ENCODE measurements at regions not wholly inside any gene's neighbourhood (a gene's known extent, or its start where the extent isn't known, plus 50 kb on each side); places are given as distances from the start of the nearest gene placed in this dataset.

DNA sequence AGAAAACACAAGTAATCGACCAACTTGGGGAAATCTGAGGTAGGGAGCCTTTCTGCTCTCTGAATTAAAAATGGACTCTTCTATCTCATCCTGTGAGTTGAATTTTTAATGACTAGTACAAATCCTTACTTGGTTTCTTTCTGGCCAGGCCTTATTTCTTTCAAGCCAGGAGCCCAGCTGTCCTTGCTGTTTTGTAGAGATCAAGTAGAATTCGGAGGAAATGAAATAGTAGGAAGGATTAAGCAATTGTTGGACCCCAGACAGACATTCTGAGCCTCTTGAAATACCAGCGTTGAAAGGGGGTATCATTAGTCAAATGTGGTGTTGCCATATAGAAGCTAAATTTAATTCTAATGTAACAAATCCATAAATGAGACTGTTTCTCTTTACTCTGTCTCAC, 53.7 kb upstream of the SMIM15 start:
- Histone ChIP-seq H3K4me3 (ENCODE audit: control extremely low read depth in 1 of 5, extremely low read depth in 1 of 5, insufficient read depth in 1 of 5, low read depth in 2 of 5, low read length in 4 of 5) (no peak overlapping the region), H3K27me3 (replicated peaks in 1 of 4; ENCODE audit: control extremely low read depth in 1 of 4, control insufficient read depth in 3 of 4, insufficient read depth in 4 of 4, low read length in 3 of 4) (peaks cover 0 to 2% (median 0%) of the 10 kb centered on the region in 4 experiments), H3K9me3 (ENCODE audit: control extremely low read depth in 1 of 3, control insufficient read depth in 2 of 3, insufficient read depth in 1 of 3, low read length in 2 of 3) (no peaks in the 10 kb centered on the region), H3K79me2 (ENCODE audit: control insufficient read depth, insufficient read depth, low read length) (no peaks in the 10 kb centered on the region), H3K27ac (ENCODE audit: low read length in 2 of 2) (no peak overlapping the region), H3K36me3 (replicated peaks in 1 of 2; ENCODE audit: control extremely low read depth in 1 of 2, control insufficient read depth in 1 of 2, extremely low read depth in 1 of 2, insufficient read depth in 2 of 2, low read length in 1 of 2) (no peaks in the 10 kb centered on the region), H4K20me1 (ENCODE audit: control insufficient read depth, insufficient read depth, low read length, poor library complexity, severe bottlenecking) (no peaks in the 10 kb centered on the region), H3K4me1 (ENCODE audit: control insufficient read depth in 2 of 2, insufficient read depth in 2 of 2, low read length in 2 of 2) (no peaks in the 10 kb centered on the region), H3K4me2 (replicated peaks; ENCODE audit: low read depth, low read length, poor library complexity, severe bottlenecking) (no peak overlapping the region), H3K9ac (ENCODE audit: low read length) (no peak overlapping the region), H2AFZ (ENCODE audit: insufficient read depth, low read depth, low read length, poor library complexity, severe bottlenecking) (no peak overlapping the region)
- Mint-ChIP-seq H3K27ac (no peak overlapping the region), H3K4me1 (no peaks in the 10 kb centered on the region), H3K27me3 (peaks cover 19% of the 10 kb centered on the region), H3K4me3 (no peak overlapping the region), H3K9me3 (ENCODE audit: insufficient read depth) (peaks cover 3% of the 10 kb centered on the region)
- DNase-seq (no peak), ATAC-seq (ENCODE audit: low read depth) (no peak)
- TF ChIP-seq, protein P1, sequence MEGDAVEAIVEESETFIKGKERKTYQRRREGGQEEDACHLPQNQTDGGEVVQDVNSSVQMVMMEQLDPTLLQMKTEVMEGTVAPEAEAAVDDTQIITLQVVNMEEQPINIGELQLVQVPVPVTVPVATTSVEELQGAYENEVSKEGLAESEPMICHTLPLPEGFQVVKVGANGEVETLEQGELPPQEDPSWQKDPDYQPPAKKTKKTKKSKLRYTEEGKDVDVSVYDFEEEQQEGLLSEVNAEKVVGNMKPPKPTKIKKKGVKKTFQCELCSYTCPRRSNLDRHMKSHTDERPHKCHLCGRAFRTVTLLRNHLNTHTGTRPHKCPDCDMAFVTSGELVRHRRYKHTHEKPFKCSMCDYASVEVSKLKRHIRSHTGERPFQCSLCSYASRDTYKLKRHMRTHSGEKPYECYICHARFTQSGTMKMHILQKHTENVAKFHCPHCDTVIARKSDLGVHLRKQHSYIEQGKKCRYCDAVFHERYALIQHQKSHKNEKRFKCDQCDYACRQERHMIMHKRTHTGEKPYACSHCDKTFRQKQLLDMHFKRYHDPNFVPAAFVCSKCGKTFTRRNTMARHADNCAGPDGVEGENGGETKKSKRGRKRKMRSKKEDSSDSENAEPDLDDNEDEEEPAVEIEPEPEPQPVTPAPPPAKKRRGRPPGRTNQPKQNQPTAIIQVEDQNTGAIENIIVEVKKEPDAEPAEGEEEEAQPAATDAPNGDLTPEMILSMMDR (IDR thresholded peaks at IDR 0.05): no peak
- TF ChIP-seq EZH2 (IDR thresholded peaks at IDR 0.05; ENCODE audit: borderline replicate concordance, insufficient read depth, low read depth, low read length, poor library complexity, severe bottlenecking): no peak
- intact Hi-C loops (cut with micrococcal nuclease): no loop called here
- CTCF ChIA-PET: no interaction called here
- POLR2A ChIA-PET: no interaction called here
- 100% methylated on average over 1 of the region's 3 CpGs for WGBS (ENCODE audit: insufficient coverage)

DNA sequence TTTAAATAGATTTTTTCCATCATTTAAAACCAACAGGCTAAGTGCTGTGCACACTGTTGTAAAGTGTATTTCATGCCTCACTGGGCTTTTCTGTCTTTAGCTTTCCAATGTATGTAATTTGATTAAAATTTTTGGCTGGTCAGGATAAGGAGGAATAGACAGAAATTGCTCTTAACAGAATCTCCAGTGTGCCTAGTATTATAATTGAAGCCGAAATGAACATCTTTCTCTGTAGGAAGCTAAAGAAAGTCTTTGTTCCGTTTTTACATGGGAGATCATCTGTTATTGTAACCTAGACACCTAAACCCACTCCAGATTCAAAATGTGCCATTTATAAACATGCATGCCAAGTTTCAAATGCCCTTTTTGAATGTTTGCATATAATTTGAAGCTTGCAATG, 54.5 kb upstream of the SMIM15 start:
- Histone ChIP-seq H3K9me3 (ENCODE audit: control extremely low read depth in 1 of 3, control insufficient read depth in 2 of 3, insufficient read depth in 1 of 3, low read length in 2 of 3) (no peaks in the 10 kb centered on the region), H4K20me1 (ENCODE audit: control insufficient read depth, insufficient read depth, low read length, poor library complexity, severe bottlenecking) (no peaks in the 10 kb centered on the region), H3K4me2 (replicated peaks; ENCODE audit: low read depth, low read length, poor library complexity, severe bottlenecking) (no peak overlapping the region), H3K79me2 (ENCODE audit: control insufficient read depth, insufficient read depth, low read length) (no peaks in the 10 kb centered on the region), H3K27ac (ENCODE audit: low read length in 2 of 2) (no peak overlapping the region), H3K9ac (ENCODE audit: low read length) (no peak overlapping the region), H3K27me3 (replicated peaks in 1 of 4; ENCODE audit: control extremely low read depth in 1 of 4, control insufficient read depth in 3 of 4, insufficient read depth in 4 of 4, low read length in 3 of 4) (peaks cover 0 to 2% (median 0%) of the 10 kb centered on the region in 4 experiments), H3K36me3 (replicated peaks in 1 of 2; ENCODE audit: control extremely low read depth in 1 of 2, control insufficient read depth in 1 of 2, extremely low read depth in 1 of 2, insufficient read depth in 2 of 2, low read length in 1 of 2) (no peaks in the 10 kb centered on the region), H3K4me1 (ENCODE audit: control insufficient read depth in 2 of 2, insufficient read depth in 2 of 2, low read length in 2 of 2) (no peaks in the 10 kb centered on the region), H3K4me3 (ENCODE audit: control extremely low read depth in 1 of 5, extremely low read depth in 1 of 5, insufficient read depth in 1 of 5, low read depth in 2 of 5, low read length in 4 of 5) (no peak overlapping the region), H2AFZ (ENCODE audit: insufficient read depth, low read depth, low read length, poor library complexity, severe bottlenecking) (no peak overlapping the region)
- no peak for DNase-seq
- Mint-ChIP-seq H3K27ac (no peak overlapping the region), H3K4me1 (no peaks in the 10 kb centered on the region), H3K27me3 (peaks cover 19% of the 10 kb centered on the region), H3K4me3 (no peak overlapping the region), H3K9me3 (ENCODE audit: insufficient read depth) (peaks cover 3% of the 10 kb centered on the region)
- CTCF ChIA-PET: no interaction called here
- ATAC-seq (ENCODE audit: low read depth): no peak
- intact Hi-C loops (cut with micrococcal nuclease): no loop called here
- no peak for TF ChIP-seq EZH2 (IDR thresholded peaks at IDR 0.05; ENCODE audit: borderline replicate concordance, insufficient read depth, low read depth, low read length, poor library complexity, severe bottlenecking)
- TF ChIP-seq, protein P1 (IDR thresholded peaks at IDR 0.05): no peak
- POLR2A ChIA-PET: no interaction called here
- no CpG with 5 or more reads among the region's 2 CpGs for WGBS (ENCODE audit: insufficient coverage)
